K562 (cell line): ENCODE measurements at regions not wholly inside any gene's neighbourhood (a gene's known extent, or its start where the extent isn't known, plus 50 kb on each side); places are given as distances from the start of the nearest gene placed in this dataset.

ENCODE experiments used
- ATAC-seq: fragments of 200-7000 bp; cut with Tn5 transposase; 3 replicates; pipeline ENCODE4 v1.9.1; 2020; ENCODE audit warnings: moderate library complexity
- BruUV-seq: library from RNA; stranded (reverse); fragments of 400-500 nt; replicated peaks from 2 replicates; lab custom pipeline; 2021; lab: Mats Ljungman, UMichigan
- CTCF ChIA-PET: fragments of 300-600 bp; formaldehyde crosslinking; extraction: SDS; loops from one replicate; lab custom pipeline; 2021; ENCODE audit warnings: low intra/inter-chr PET ratio; lab: Yijun Ruan, JAX
- POLR2A ChIA-PET: fragments of 300-600, 350-650 bp; sonication (Branson Sonifier 250); formaldehyde crosslinking; extraction: SDS; loops from one replicate; lab custom pipeline; 2021; ENCODE audit warnings: antibody characterized with exemption, inconsistent platforms; lab: Yijun Ruan, JAX
- DNase-seq, 4 experiments: peaks; one replicate each; pipeline versions ENCODE4 v3.0.0 to v3.0.0-alpha.2; 2011 to 2018; ENCODE audit warnings: low spot score in 3 of 4, mixed read lengths in 3 of 4; ENCODE audit errors: extremely low read depth in 1 of 4
- FAIRE-seq: peaks from 2 replicates; lab custom pipeline; 2011; peaks lifted over from hg19 to GRCh38; lab: Jason Lieb, UNC
- H2AFZ ChIP-seq: 2 replicates; pipeline ENCODE4 v1.6.0; 2011; ENCODE audit warnings: low read depth, low read length, control low read depth, inconsistent platforms
- H3K27ac ChIP-seq: fragments of 200-600 bp; 3 replicates; pipeline ENCODE4 v1.8.0; 2011; ENCODE audit warnings: low read depth, mild to moderate bottlenecking, control low read depth, inconsistent platforms, low read length, moderate library complexity, mixed read lengths; ENCODE audit errors: extremely low read depth
- H3K27me3 ChIP-seq, 2 experiments: fragments of 300-600 bp in 1 of 2; 2 replicates in 1 of 2; 3 replicates in 1 of 2; pipeline versions ENCODE4 v1.6.0 to v1.8.0; 2011; ENCODE audit warnings: inconsistent platforms in 2 of 2, low read length in 2 of 2, mild to moderate bottlenecking in 1 of 2, mixed read lengths in 1 of 2, moderate library complexity in 1 of 2; ENCODE audit not compliant: control insufficient read depth in 2 of 2, insufficient read depth in 2 of 2
- H3K36me3 ChIP-seq: fragments of 300-600 bp; 3 replicates; pipeline ENCODE4 v1.8.0; 2011; ENCODE audit warnings: mild to moderate bottlenecking, low read length, inconsistent platforms; ENCODE audit not compliant: control insufficient read depth, insufficient read depth
- H3K4me1 ChIP-seq, 2 experiments: fragments of 200-600 bp in 1 of 2; replicated peaks in 1 of 2; 2 replicates in 1 of 2; 3 replicates in 1 of 2; pipeline versions ENCODE4 v1.5.1 to v1.8.0; 2011; ENCODE audit warnings: inconsistent platforms in 2 of 2, low read length in 2 of 2, mild to moderate bottlenecking in 1 of 2, mixed read lengths in 1 of 2, moderate library complexity in 1 of 2; ENCODE audit not compliant: control insufficient read depth in 2 of 2, insufficient read depth in 2 of 2
- H3K4me2 ChIP-seq: 2 replicates; pipeline ENCODE4 v1.6.1; 2011; ENCODE audit warnings: low read length, control low read depth, inconsistent platforms, mixed read lengths; ENCODE audit not compliant: insufficient read depth
- H3K4me3 ChIP-seq: fragments of 200-600 bp; sonication (generic), shearing (Covaris generic); 2 replicates; pipeline ENCODE4 v1.5.1; 2016; ENCODE audit warnings: control low read depth, inconsistent platforms
- H3K79me2 ChIP-seq: fragments of 200-600 bp; 3 replicates; pipeline ENCODE4 v1.8.0; 2011; ENCODE audit warnings: low read length, inconsistent platforms; ENCODE audit not compliant: control insufficient read depth, insufficient read depth
- H3K9ac ChIP-seq, 2 experiments: 2 replicates each; pipeline versions ENCODE4 v1.6.0 to v1.6.1; 2011; ENCODE audit warnings: low read depth in 2 of 2, low read length in 2 of 2, control low read depth in 1 of 2, inconsistent platforms in 1 of 2, mild to moderate bottlenecking in 1 of 2, mixed read lengths in 1 of 2; ENCODE audit not compliant: insufficient read depth in 1 of 2
- H3K9me1 ChIP-seq: one replicate; pipeline ENCODE4 v1.6.0; 2011; ENCODE audit warnings: inconsistent platforms, mild to moderate bottlenecking, low read length, moderate library complexity; ENCODE audit not compliant: control insufficient read depth, insufficient read depth
- H3K9me3 ChIP-seq: replicated peaks from 2 replicates; pipeline ENCODE4 v1.5.1; 2011; ENCODE audit warnings: low read depth, low read length, inconsistent platforms; ENCODE audit not compliant: control insufficient read depth, insufficient read depth
- H4K20me1 ChIP-seq: replicated peaks from 2 replicates; pipeline ENCODE4 v1.6.1; 2011; ENCODE audit warnings: low read length, inconsistent platforms, mixed read lengths; ENCODE audit not compliant: control insufficient read depth, insufficient read depth
- CTBP1 ChIP-seq: fragments of 450-650 bp; IDR thresholded peaks from 2 replicates; pipeline ENCODE4 v1.6.1; 2016; ENCODE audit warnings: borderline replicate concordance
- FOXP1 ChIP-seq: sonication (generic); formaldehyde crosslinking; IDR thresholded peaks from 2 replicates; pipeline ENCODE4 v1.8.0; 2022; ENCODE audit warnings: mild to moderate bottlenecking, missing genetic modification reagents
- MITF ChIP-seq: IDR thresholded peaks from 2 replicates; pipeline ENCODE4 v1.6.1; 2014; ENCODE audit warnings: antibody characterized with exemption
- PHF8 ChIP-seq: fragments of 200-600 bp; sonication (generic); IDR thresholded peaks from 2 replicates; pipeline ENCODE4 v1.6.1; 2012; ENCODE audit warnings: mixed run types, mild to moderate bottlenecking, inconsistent platforms, low read length, moderate library complexity, borderline replicate concordance
- PRMT5 ChIP-seq: sonication (generic); formaldehyde crosslinking; IDR thresholded peaks from 2 replicates; pipeline ENCODE4 v1.5.0; 2020; ENCODE audit warnings: missing genetic modification reagents
- PTBP1 ChIP-seq: fragments of 200-400 bp; formaldehyde crosslinking; IDR thresholded peaks from 2 replicates; pipeline ENCODE4 v1.6.1; 2017; ENCODE audit warnings: low read depth, low read length
- SMARCC2 ChIP-seq: fragments of 450-650 bp; IDR thresholded peaks from 2 replicates; pipeline ENCODE4 v1.6.1; 2017; ENCODE audit warnings: antibody characterized with exemption, moderate library complexity, mild to moderate bottlenecking, low read depth
- THAP7 ChIP-seq: fragments of 250-450 bp; sonication (Bioruptor Pico); IDR thresholded peaks from 2 replicates; pipeline ENCODE4 v1.5.0; 2021
- ZFP30 ChIP-seq: fragments of 250-450 bp; sonication (Bioruptor Pico); IDR thresholded peaks from 2 replicates; pipeline ENCODE4 v1.8.0; 2022; ENCODE audit warnings: moderate library complexity, mild to moderate bottlenecking, inconsistent platforms, borderline replicate concordance
- ZHX1 ChIP-seq: fragments of 150-350 bp; conservative IDR thresholded peaks from 2 replicates; pipeline ENCODE4 v1.6.1; 2014; ENCODE audit warnings: low read length
- ZNF140 ChIP-seq: fragments of 250-450 bp; sonication (Bioruptor Pico); IDR thresholded peaks from 2 replicates; pipeline ENCODE4 v1.8.0; 2021; ENCODE audit warnings: moderate library complexity, mild to moderate bottlenecking, inconsistent platforms
- ZNF592 ChIP-seq: fragments of 450-650 bp; IDR thresholded peaks from 2 replicates; pipeline ENCODE4 v1.6.1; 2017; ENCODE audit warnings: antibody characterized with exemption, mild to moderate bottlenecking
- ZNF668 ChIP-seq: fragments of 250-450 bp; sonication (Bioruptor Pico); IDR thresholded peaks from 2 replicates; pipeline ENCODE4 v1.8.0; 2022; ENCODE audit warnings: mild to moderate bottlenecking, inconsistent platforms
- WGBS: fragments of 100-300 bp; shearing (Covaris generic); methylation state at CpG from one replicate; pipeline ENCODE4 v1.1.6; 2016; ENCODE audit warnings: low coverage, mixed read lengths; ENCODE audit not compliant: insufficient coverage; ENCODE audit errors: missing lambda C conversion rate; 5-methylcytosine and 5-hydroxymethylcytosine counted together
- in situ Hi-C: fragments of 300-500 bp; cut with MboI; formaldehyde crosslinking; loops from 4 replicates; pipeline ENCODE4 v1.15.0; 2018; ENCODE audit warnings: inconsistent platforms, mixed read lengths
- intact Hi-C: fragments of 100-400 bp; cut with micrococcal nuclease; formaldehyde crosslinking; loops from 2 replicates; pipeline ENCODE4 v1.14.2; 2022

GRCh38 chr5:135112008-135112725 is 78.1 kb upstream of the PITX1 start:
- no peak overlapping the region for H3K27ac ChIP-seq
- no peaks in the 10 kb centered on the region for H3K79me2 ChIP-seq
- in situ Hi-C loops = no loop called here
- H3K9me3 ChIP-seq = no peaks in the 10 kb centered on the region
- H2AFZ ChIP-seq = no peak overlapping the region
- no peak overlapping the region for H3K4me2 ChIP-seq
- no peaks in the 10 kb centered on the region for H3K27me3 ChIP-seq
- H3K4me3 ChIP-seq = no peak overlapping the region
- H3K9ac ChIP-seq = peak overlapping the region in 1 of 2 experiments; percentile 70; a peak in 1 of 4 replicates
- 66% methylated on average over 10 of the region's 10 CpGs for WGBS
- intact Hi-C loops = no loop called here
- no peaks in the 10 kb centered on the region for H4K20me1 ChIP-seq
- H3K4me1 ChIP-seq = peaks cover 8 to 32% of the 10 kb centered on the region in 2 experiments; a peak in 4 of 5 replicates
- CTCF ChIA-PET = no interaction called here
- ATAC-seq = no peak
- no peaks in the 10 kb centered on the region for H3K9me1 ChIP-seq
- POLR2A ChIA-PET = interaction anchor here (0.6 to 3.8 kb wide), 6 partner anchors 10 to 102 kb away, joined by 3 to 18 read pairs (median 3); no protein-coding TSS in a partner anchor
- no TSS peak for BruUV-seq
- no peak for DNase-seq
- FAIRE-seq = peak; percentile 15
- no peaks in the 10 kb centered on the region for H3K36me3 ChIP-seq
- TF ChIP-seq PHF8 (no peak), ZNF140 (CRISPR knock-in tag) (no peak), SMARCC2 (no peak), ZFP30 (no peak), PTBP1 (no peak), FOXP1 (no peak), ZHX1 (no peak), ZNF668 (CRISPR knock-in tag) (no peak), PRMT5 (no peak), ZNF592 (no peak), MITF (no peak), CTBP1 (no peak), THAP7 (no peak)
